Parathyroid adenoma (tissue), 2 donors: ENCODE measurements at regions not wholly inside any gene's neighbourhood (a gene's known extent, or its start where the extent isn't known, plus 50 kb on each side); places are given as distances from the start of the nearest gene placed in this dataset.

ENCODE experiments used
- H2AFZ ChIP-seq: fragments of 300-600 bp; sonication (generic); one replicate; pipeline ENCODE4 v1.7.0; 2017; ENCODE audit warnings: antibody characterized with exemption, mild to moderate bottlenecking
- H3K27ac ChIP-seq: fragments of 300-600 bp; sonication (generic); one replicate; pipeline ENCODE4 v1.7.0; 2017
- H3K27me3 ChIP-seq: fragments of 300-600 bp; sonication (generic); one replicate; pipeline ENCODE4 v1.7.0; 2017; ENCODE audit warnings: low read length; ENCODE audit not compliant: control insufficient read depth, insufficient read depth
- H3K36me3 ChIP-seq: fragments of 300-600 bp; sonication (generic); one replicate; pipeline ENCODE4 v1.7.0; 2017; ENCODE audit warnings: low read length; ENCODE audit not compliant: control insufficient read depth, insufficient read depth
- H3K4me1 ChIP-seq: fragments of 300-600 bp; sonication (generic); one replicate; pipeline ENCODE4 v1.7.0; 2017; ENCODE audit warnings: control low read depth
- H3K4me2 ChIP-seq: fragments of 300-600 bp; sonication (generic); one replicate; pipeline ENCODE4 v1.7.0; 2017; ENCODE audit warnings: low read length
- H3K4me3 ChIP-seq: fragments of 300-600 bp; sonication (generic); one replicate; pipeline ENCODE4 v1.7.0; 2017; ENCODE audit warnings: low read depth, low read length
- H3K79me2 ChIP-seq: fragments of 300-600 bp; sonication (generic); one replicate; pipeline ENCODE4 v1.7.0; 2017; ENCODE audit warnings: control low read depth
- H3K9ac ChIP-seq: fragments of 300-600 bp; sonication (generic); one replicate; pipeline ENCODE4 v1.7.0; 2017; ENCODE audit warnings: mild to moderate bottlenecking
- H3K9me3 ChIP-seq: fragments of 300-600 bp; sonication (generic); one replicate; pipeline ENCODE4 v1.7.0; 2017; ENCODE audit warnings: low read length; ENCODE audit not compliant: control insufficient read depth
- TF ChIP-seq, protein P1 (sequence below): fragments of 300-600 bp; sonication (generic); IDR thresholded peaks from one replicate; pipeline ENCODE4 v1.7.0; 2017; ENCODE audit warnings: antibody characterized with exemption, mild to moderate bottlenecking
- donor health status: primary hyperparathyroidism.

DNA sequence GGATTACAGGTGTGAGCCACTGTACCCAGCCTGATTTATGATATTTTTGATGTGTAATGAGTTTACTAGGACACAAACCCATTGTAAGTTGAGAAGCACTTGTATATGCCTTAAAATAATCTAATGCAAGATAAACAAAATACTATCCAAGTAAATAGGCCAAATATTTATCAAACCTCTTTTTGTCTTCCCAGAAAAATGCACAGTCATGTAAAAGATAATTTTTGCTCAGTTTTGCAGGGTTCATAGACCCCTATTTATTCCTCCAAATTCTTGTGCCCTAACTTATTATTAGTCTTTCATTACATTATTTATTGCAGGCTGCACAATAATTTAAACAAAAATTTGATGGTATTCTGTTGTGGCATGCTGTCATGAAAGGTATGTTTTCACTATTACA, 1290.7 kb downstream of the STIM2 start:
- H3K79me2 ChIP-seq = no peaks in the 10 kb centered on the region
- TF ChIP-seq, protein P1, sequence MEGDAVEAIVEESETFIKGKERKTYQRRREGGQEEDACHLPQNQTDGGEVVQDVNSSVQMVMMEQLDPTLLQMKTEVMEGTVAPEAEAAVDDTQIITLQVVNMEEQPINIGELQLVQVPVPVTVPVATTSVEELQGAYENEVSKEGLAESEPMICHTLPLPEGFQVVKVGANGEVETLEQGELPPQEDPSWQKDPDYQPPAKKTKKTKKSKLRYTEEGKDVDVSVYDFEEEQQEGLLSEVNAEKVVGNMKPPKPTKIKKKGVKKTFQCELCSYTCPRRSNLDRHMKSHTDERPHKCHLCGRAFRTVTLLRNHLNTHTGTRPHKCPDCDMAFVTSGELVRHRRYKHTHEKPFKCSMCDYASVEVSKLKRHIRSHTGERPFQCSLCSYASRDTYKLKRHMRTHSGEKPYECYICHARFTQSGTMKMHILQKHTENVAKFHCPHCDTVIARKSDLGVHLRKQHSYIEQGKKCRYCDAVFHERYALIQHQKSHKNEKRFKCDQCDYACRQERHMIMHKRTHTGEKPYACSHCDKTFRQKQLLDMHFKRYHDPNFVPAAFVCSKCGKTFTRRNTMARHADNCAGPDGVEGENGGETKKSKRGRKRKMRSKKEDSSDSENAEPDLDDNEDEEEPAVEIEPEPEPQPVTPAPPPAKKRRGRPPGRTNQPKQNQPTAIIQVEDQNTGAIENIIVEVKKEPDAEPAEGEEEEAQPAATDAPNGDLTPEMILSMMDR = no peak
- no peaks in the 10 kb centered on the region for H3K27me3 ChIP-seq
- H3K36me3 ChIP-seq = no peaks in the 10 kb centered on the region
- H3K9ac ChIP-seq = no peak overlapping the region
- H3K9me3 ChIP-seq = no peaks in the 10 kb centered on the region
- H3K4me3 ChIP-seq = no peak overlapping the region
- no peak overlapping the region for H3K27ac ChIP-seq
- H3K4me1 ChIP-seq = no peaks in the 10 kb centered on the region
- no peak overlapping the region for H3K4me2 ChIP-seq
- H2AFZ ChIP-seq = no peak overlapping the region

DNA sequence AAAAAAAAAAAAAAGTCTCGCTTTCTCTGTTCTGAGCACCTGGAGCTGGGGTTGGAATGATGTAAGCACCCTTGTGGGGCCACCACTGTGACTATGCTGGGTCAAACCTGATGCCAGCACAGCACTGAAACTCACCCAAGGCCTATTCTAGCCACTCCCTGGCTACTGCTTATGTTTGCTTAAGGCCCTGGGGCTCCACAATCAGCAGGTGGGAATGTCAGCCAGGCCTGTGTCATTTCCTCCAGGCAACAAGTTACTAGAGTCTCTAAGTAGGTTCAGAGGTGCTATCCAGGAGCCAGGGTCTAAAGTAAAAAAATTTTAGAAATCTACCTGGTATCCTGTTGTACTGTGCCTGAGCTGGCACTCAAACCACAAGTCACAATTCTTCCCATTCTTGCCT, 1306.8 kb downstream of the STIM2 start:
- Histone ChIP-seq H3K9ac (no peak overlapping the region), H3K4me3 (no peak overlapping the region), H3K79me2 (no peaks in the 10 kb centered on the region), H3K4me1 (no peaks in the 10 kb centered on the region), H3K4me2 (no peak overlapping the region), H3K27me3 (no peaks in the 10 kb centered on the region), H3K9me3 (no peaks in the 10 kb centered on the region), H3K27ac (no peak overlapping the region), H2AFZ (no peak overlapping the region), H3K36me3 (no peaks in the 10 kb centered on the region)
- TF ChIP-seq, protein P1 = no peak

DNA sequence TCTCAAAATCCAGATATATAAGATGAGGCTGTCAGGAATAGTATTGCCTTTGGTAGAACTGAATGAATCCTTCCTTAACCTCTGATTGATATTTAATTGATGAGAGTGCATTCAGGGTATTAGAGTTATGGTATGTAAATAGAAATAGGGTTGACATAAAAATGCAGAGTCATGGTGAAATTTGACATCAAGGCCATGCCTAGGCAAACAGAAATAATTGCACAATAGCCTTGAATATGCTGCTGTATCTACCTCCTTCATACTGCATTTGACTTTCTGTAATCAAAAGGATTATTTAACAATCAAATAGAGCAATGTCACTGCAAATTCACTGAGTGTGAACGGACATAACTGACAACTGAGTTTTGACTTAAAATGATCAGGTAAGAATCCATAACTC, 1316.3 kb downstream of the STIM2 start:
- H3K79me2 ChIP-seq = no peaks in the 10 kb centered on the region
- H3K27me3 ChIP-seq = no peaks in the 10 kb centered on the region
- no peak overlapping the region for H3K27ac ChIP-seq
- no peak overlapping the region for H2AFZ ChIP-seq
- H3K36me3 ChIP-seq = no peaks in the 10 kb centered on the region
- no peak overlapping the region for H3K9ac ChIP-seq
- TF ChIP-seq, protein P1 = no peak
- H3K4me3 ChIP-seq = no peak overlapping the region
- H3K4me1 ChIP-seq = no peaks in the 10 kb centered on the region
- no peaks in the 10 kb centered on the region for H3K9me3 ChIP-seq
- no peak overlapping the region for H3K4me2 ChIP-seq

DNA sequence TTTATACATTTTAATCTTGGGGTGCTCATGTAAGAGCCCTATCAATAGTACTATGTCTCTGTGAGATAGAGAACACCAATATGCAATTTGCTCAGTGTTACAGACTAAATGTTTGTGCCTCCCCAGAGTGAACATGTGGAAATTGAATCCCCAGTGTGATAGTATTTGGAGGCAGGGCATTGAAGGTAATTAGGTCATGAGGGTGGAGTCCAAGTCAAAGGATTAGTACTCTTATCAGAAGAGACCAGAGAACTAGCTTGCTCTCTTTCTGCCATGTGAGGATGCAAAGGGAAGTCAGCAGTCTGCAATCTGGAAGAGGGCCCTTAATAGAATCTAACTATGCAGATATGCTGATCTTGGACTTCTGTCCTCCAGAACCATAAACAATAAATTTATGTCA, 1317.0 kb downstream of the STIM2 start:
- Histone ChIP-seq H3K27me3 (no peaks in the 10 kb centered on the region), H3K4me2 (no peak overlapping the region), H3K36me3 (no peaks in the 10 kb centered on the region), H2AFZ (no peak overlapping the region), H3K4me3 (no peak overlapping the region), H3K4me1 (no peaks in the 10 kb centered on the region), H3K27ac (no peak overlapping the region), H3K9ac (no peak overlapping the region), H3K9me3 (no peaks in the 10 kb centered on the region), H3K79me2 (no peaks in the 10 kb centered on the region)
- TF ChIP-seq, protein P1 = no peak

DNA sequence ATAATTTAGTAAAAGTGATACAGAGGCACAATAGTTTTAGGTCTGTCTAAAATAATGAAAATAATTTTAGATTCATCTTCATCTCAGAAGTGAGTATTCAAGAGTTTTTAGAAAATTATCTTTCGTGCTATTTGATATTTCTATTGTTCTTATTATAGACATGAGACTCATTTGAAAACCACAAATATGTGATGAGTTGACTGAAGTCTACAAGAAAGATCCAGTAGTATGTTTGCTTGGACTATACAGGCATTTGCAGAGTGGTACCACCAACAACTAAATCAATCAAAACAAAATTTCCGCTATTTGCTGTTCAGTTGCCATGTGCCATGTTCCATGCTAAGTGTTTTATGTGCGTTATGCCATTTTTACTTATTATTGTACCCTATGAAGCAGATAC, 1318.5 kb downstream of the STIM2 start:
- Histone ChIP-seq H3K9ac (no peak overlapping the region), H3K27ac (no peak overlapping the region)

More for the DNA sequence above, 1318.5 kb downstream of the STIM2 start:
- H3K9me3 ChIP-seq = no peaks in the 10 kb centered on the region
- no peaks in the 10 kb centered on the region for H3K36me3 ChIP-seq
- H3K4me1 ChIP-seq = no peaks in the 10 kb centered on the region
- H3K4me2 ChIP-seq = no peak overlapping the region
- no peak overlapping the region for H3K4me3 ChIP-seq
- no peaks in the 10 kb centered on the region for H3K27me3 ChIP-seq
- TF ChIP-seq, protein P1 = no peak
- no peak overlapping the region for H2AFZ ChIP-seq
- H3K79me2 ChIP-seq = no peaks in the 10 kb centered on the region
